H9 (cell line): ENCODE measurements at regions not wholly inside any gene's neighbourhood (a gene's known extent, or its start where the extent isn't known, plus 50 kb on each side); places are given as distances from the start of the nearest gene placed in this dataset.

ENCODE experiments used
- DNase-seq: peaks from one replicate; pipeline ENCODE4 v3.0.0-alpha.2; 2017
- H2AFZ ChIP-seq: one replicate; pipeline ENCODE4 v1.6.1; 2013; ENCODE audit warnings: mild to moderate bottlenecking, low read length, control low read depth, moderate library complexity
- H2AK5ac ChIP-seq: 2 replicates; pipeline ENCODE4 v1.6.1; 2013; ENCODE audit warnings: low read length, control low read depth, mixed read lengths; ENCODE audit not compliant: insufficient read length
- H2BK120ac ChIP-seq: one replicate; pipeline ENCODE4 v1.6.1; 2013; ENCODE audit warnings: low read depth, mild to moderate bottlenecking, low read length, control low read depth, inconsistent platforms; ENCODE audit not compliant: poor library complexity, severe bottlenecking
- H2BK12ac ChIP-seq: 2 replicates; pipeline ENCODE4 v1.6.1; 2013; ENCODE audit warnings: low read length, control low read depth, mixed read lengths, low read depth; ENCODE audit not compliant: insufficient read length
- H2BK15ac ChIP-seq: 2 replicates; pipeline ENCODE4 v1.6.1; 2013; ENCODE audit warnings: low read depth, low read length, control low read depth
- H2BK20ac ChIP-seq: one replicate; pipeline ENCODE4 v1.6.1; 2013; ENCODE audit warnings: low read depth, mild to moderate bottlenecking, low read length, control low read depth, inconsistent platforms; ENCODE audit not compliant: poor library complexity, severe bottlenecking
- H2BK5ac ChIP-seq: 2 replicates; pipeline ENCODE4 v1.6.1; 2013; ENCODE audit warnings: low read length, control low read depth, mixed read lengths; ENCODE audit not compliant: insufficient read length
- H3K14ac ChIP-seq: 2 replicates; pipeline ENCODE4 v1.6.1; 2013; ENCODE audit warnings: low read length, control low read depth; ENCODE audit not compliant: insufficient read depth
- H3K18ac ChIP-seq: 2 replicates; pipeline ENCODE4 v1.6.1; 2013; ENCODE audit warnings: low read depth, mild to moderate bottlenecking, mixed read lengths, low read length, control low read depth; ENCODE audit not compliant: insufficient read length
- H3K23ac ChIP-seq: 2 replicates; pipeline ENCODE4 v1.6.1; 2013; ENCODE audit warnings: low read length, control low read depth, mixed read lengths, low read depth; ENCODE audit not compliant: insufficient read length
- H3K23me2 ChIP-seq: 2 replicates; pipeline ENCODE4 v1.6.1; 2013; ENCODE audit warnings: low read depth, mild to moderate bottlenecking, mixed read lengths, low read length, control low read depth; ENCODE audit not compliant: insufficient read length, poor library complexity, severe bottlenecking
- H3K27ac ChIP-seq: 2 replicates; pipeline ENCODE4 v1.5.1; 2013; ENCODE audit warnings: low read length, control low read depth, mixed read lengths, low read depth; ENCODE audit not compliant: insufficient read length
- H3K27me3 ChIP-seq: 2 replicates; pipeline ENCODE4 v1.6.1; 2013; ENCODE audit warnings: low read length, control low read depth, inconsistent platforms; ENCODE audit not compliant: insufficient read depth
- H3K4ac ChIP-seq: 2 replicates; pipeline ENCODE4 v1.6.1; 2013; ENCODE audit warnings: low read depth, mild to moderate bottlenecking, control low read depth, inconsistent platforms, low read length, moderate library complexity
- H3K4me1 ChIP-seq: 2 replicates; pipeline ENCODE4 v1.6.1; 2013; ENCODE audit warnings: low read length, control low read depth, inconsistent platforms; ENCODE audit not compliant: insufficient read depth
- H3K4me2 ChIP-seq: 2 replicates; pipeline ENCODE4 v1.6.1; 2013; ENCODE audit warnings: low read length, control low read depth, mixed read lengths; ENCODE audit not compliant: insufficient read length, insufficient read depth
- H3K56ac ChIP-seq: 2 replicates; pipeline ENCODE4 v1.6.1; 2013; ENCODE audit warnings: low read depth, mild to moderate bottlenecking, mixed read lengths, low read length, control low read depth; ENCODE audit not compliant: insufficient read length
- H3K79me1 ChIP-seq: 2 replicates; pipeline ENCODE4 v1.6.1; 2013; ENCODE audit warnings: low read depth, mild to moderate bottlenecking, moderate library complexity, low read length, control low read depth, inconsistent platforms; ENCODE audit not compliant: insufficient read depth, poor library complexity, severe bottlenecking
- H3K79me2 ChIP-seq: 2 replicates; pipeline ENCODE4 v1.6.1; 2013; ENCODE audit warnings: low read length, control low read depth, inconsistent platforms; ENCODE audit not compliant: insufficient read depth
- H3K9ac ChIP-seq: 2 replicates; pipeline ENCODE4 v1.6.1; 2013; ENCODE audit warnings: low read length, control low read depth, mixed read lengths; ENCODE audit not compliant: insufficient read length; ENCODE audit errors: extremely low read depth
- H3K9me3 ChIP-seq: one replicate; pipeline ENCODE4 v1.6.1; 2013; ENCODE audit warnings: low read depth, low read length, inconsistent platforms; ENCODE audit not compliant: control insufficient read depth
- H3T11ph ChIP-seq: one replicate; pipeline ENCODE4 v1.6.1; 2013; ENCODE audit warnings: mild to moderate bottlenecking, low read length, control low read depth, inconsistent platforms
- H4K20me1 ChIP-seq: one replicate; pipeline ENCODE4 v1.6.1; 2013; ENCODE audit not compliant: control insufficient read depth, insufficient read length, insufficient read depth
- H4K5ac ChIP-seq: 2 replicates; pipeline ENCODE4 v1.6.1; 2013; ENCODE audit warnings: low read depth, mild to moderate bottlenecking, mixed read lengths, low read length, control low read depth; ENCODE audit not compliant: insufficient read length
- H4K8ac ChIP-seq: replicated peaks from 2 replicates; pipeline ENCODE4 v1.6.1; 2013; ENCODE audit warnings: low read length, control low read depth, mixed read lengths, low read depth; ENCODE audit not compliant: insufficient read length
- H4K91ac ChIP-seq: 2 replicates; pipeline ENCODE4 v1.6.1; 2013; ENCODE audit warnings: low read depth, mild to moderate bottlenecking, moderate library complexity, mixed read lengths, low read length, control low read depth; ENCODE audit not compliant: insufficient read length
- H3K27ac Mint-ChIP-seq, 3 experiments: 2 replicates in 2 of 3; 3 replicates in 1 of 3; pipeline ENCODE4 v1.8.0; 2020 to 2021; ENCODE audit warnings: mixed read lengths in 3 of 3, mild to moderate bottlenecking in 1 of 3, moderate library complexity in 1 of 3
- H3K27me3 Mint-ChIP-seq: 2 replicates; pipeline ENCODE4 v1.8.0; 2021; ENCODE audit warnings: low read depth, mild to moderate bottlenecking, moderate library complexity, mixed read lengths
- H3K36me3 Mint-ChIP-seq, 3 experiments: 2 replicates in 2 of 3; 3 replicates in 1 of 3; pipeline ENCODE4 v1.8.0; 2020 to 2021; ENCODE audit warnings: low read depth in 3 of 3, mixed read lengths in 3 of 3; ENCODE audit not compliant: insufficient read depth in 1 of 3
- H3K4me1 Mint-ChIP-seq, 2 experiments: 2 replicates each; pipeline ENCODE4 v1.8.0; 2020; ENCODE audit warnings: mixed read lengths in 2 of 2
- H3K4me3 Mint-ChIP-seq, 2 experiments: 2 replicates in 1 of 2; 3 replicates in 1 of 2; pipeline ENCODE4 v1.8.0; 2020 to 2021; ENCODE audit warnings: mild to moderate bottlenecking in 2 of 2, mixed read lengths in 2 of 2, moderate library complexity in 1 of 2
- H3K9me3 Mint-ChIP-seq, 2 experiments: 2 replicates in 1 of 2; 3 replicates in 1 of 2; pipeline ENCODE4 v1.8.0; 2020; ENCODE audit warnings: mild to moderate bottlenecking in 2 of 2, mixed read lengths in 2 of 2, moderate library complexity in 1 of 2
- WGBS: extraction: QIAGEN DNeasy Blood & Tissue Kit; methylation state at CpG from one replicate; pipeline ENCODE4 v1.1.7; 2013; ENCODE audit warnings: missing lambda C conversion rate, low lambda C conversion rate, mixed read lengths; ENCODE audit not compliant: insufficient read length; ENCODE audit errors: extremely low coverage; 5-methylcytosine and 5-hydroxymethylcytosine counted together
- TF ChIP-seq, protein P1 (sequence below): fragments of 200-600 bp; sonication (generic); conservative IDR thresholded peaks from 3 replicates; pipeline ENCODE4 v1.8.0; 2021; ENCODE audit warnings: antibody characterized with exemption, mild to moderate bottlenecking

DNA sequence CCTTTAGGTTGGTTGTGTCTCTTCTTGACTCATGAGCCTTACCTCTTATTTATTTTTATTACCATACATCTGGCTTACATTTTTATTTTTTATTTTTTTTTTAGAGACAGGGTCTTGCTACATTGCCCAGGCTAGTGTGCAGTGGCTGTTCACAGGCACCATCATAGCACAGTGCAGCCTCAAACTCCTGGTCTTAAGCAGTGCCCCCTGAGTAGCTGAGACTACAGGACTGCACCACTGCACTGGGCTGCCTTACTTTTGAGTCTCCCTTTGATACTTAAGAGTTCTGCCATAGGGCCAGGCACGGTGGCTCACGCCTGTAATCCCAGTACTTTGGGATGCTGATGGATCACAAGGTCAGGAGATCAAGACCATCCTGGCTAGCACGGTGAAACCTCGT lies 76.4 kb upstream of the MACF1 start:
- H3K18ac ChIP-seq = no peak overlapping the region
- no CpG with 5 or more reads among the region's 4 CpGs for WGBS
- H2BK120ac ChIP-seq = no peak overlapping the region
- H3K4me2 ChIP-seq = no peak overlapping the region
- H3K9ac ChIP-seq = no peak overlapping the region
- H3K23ac ChIP-seq = no peak overlapping the region
- H3K9me3 ChIP-seq = no peaks in the 10 kb centered on the region
- no peak overlapping the region for H2AFZ ChIP-seq
- no peak overlapping the region for H3K27ac ChIP-seq
- no peak overlapping the region for H4K8ac ChIP-seq
- H3K4me3 Mint-ChIP-seq = no peak overlapping the region
- peaks cover 3% of the 10 kb centered on the region for H3K79me1 ChIP-seq
- no peak overlapping the region for H3K4ac ChIP-seq
- no peak overlapping the region for H2BK15ac ChIP-seq
- peaks cover 12% of the 10 kb centered on the region; the same call in 1 of the 2 replicates for H3K79me2 ChIP-seq
- no peaks in the 10 kb centered on the region for H3K27me3 Mint-ChIP-seq
- H4K91ac ChIP-seq = no peak overlapping the region
- no peak overlapping the region for H3T11ph ChIP-seq
- H3K27me3 ChIP-seq = no peaks in the 10 kb centered on the region
- H3K4me1 ChIP-seq = peaks cover 23% of the 10 kb centered on the region
- peaks cover 7 to 25% (median 24%) of the 10 kb centered on the region in 3 experiments; a peak in 6 of 7 replicates for H3K36me3 Mint-ChIP-seq
- no peak overlapping the region for H2BK20ac ChIP-seq
- H4K5ac ChIP-seq = no peak overlapping the region
- TF ChIP-seq, protein P1, sequence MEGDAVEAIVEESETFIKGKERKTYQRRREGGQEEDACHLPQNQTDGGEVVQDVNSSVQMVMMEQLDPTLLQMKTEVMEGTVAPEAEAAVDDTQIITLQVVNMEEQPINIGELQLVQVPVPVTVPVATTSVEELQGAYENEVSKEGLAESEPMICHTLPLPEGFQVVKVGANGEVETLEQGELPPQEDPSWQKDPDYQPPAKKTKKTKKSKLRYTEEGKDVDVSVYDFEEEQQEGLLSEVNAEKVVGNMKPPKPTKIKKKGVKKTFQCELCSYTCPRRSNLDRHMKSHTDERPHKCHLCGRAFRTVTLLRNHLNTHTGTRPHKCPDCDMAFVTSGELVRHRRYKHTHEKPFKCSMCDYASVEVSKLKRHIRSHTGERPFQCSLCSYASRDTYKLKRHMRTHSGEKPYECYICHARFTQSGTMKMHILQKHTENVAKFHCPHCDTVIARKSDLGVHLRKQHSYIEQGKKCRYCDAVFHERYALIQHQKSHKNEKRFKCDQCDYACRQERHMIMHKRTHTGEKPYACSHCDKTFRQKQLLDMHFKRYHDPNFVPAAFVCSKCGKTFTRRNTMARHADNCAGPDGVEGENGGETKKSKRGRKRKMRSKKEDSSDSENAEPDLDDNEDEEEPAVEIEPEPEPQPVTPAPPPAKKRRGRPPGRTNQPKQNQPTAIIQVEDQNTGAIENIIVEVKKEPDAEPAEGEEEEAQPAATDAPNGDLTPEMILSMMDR = no peak
- H2AK5ac ChIP-seq = no peak overlapping the region
- no peaks in the 10 kb centered on the region for H3K9me3 Mint-ChIP-seq
- no peak overlapping the region for H3K14ac ChIP-seq
- peaks cover 2% of the 10 kb centered on the region for H4K20me1 ChIP-seq
- peaks cover 43 to 49% of the 10 kb centered on the region in 2 experiments for H3K4me1 Mint-ChIP-seq
- no peak overlapping the region for H2BK12ac ChIP-seq
- no peaks in the 10 kb centered on the region for H3K23me2 ChIP-seq
- no peak overlapping the region for H3K27ac Mint-ChIP-seq
- no peak overlapping the region for H2BK5ac ChIP-seq
- no peak for DNase-seq
- no peak overlapping the region for H3K56ac ChIP-seq
